HepG2 (cell line): ENCODE measurements at regions not wholly inside any gene's neighbourhood (a gene's known extent, or its start where the extent isn't known, plus 50 kb on each side); places are given as distances from the start of the nearest gene placed in this dataset.

Experiments
- ATAC-seq: fragments of 200-7000 bp; cut with Tn5 transposase; 3 replicates; pipeline ENCODE4 v1.9.1; 2020; ENCODE audit warnings: mild to moderate bottlenecking, moderate library complexity
- BruUV-seq: library from RNA; stranded (reverse); fragments of 400-500 nt; replicated peaks from 2 replicates; lab custom pipeline; 2021; lab: Mats Ljungman, UMichigan
- CTCF ChIA-PET: fragments of 300-600 bp; formaldehyde crosslinking; extraction: SDS; loops from one replicate; lab custom pipeline; 2021; ENCODE audit warnings: low total read pairs, inconsistent platforms, low intra/inter-chr PET ratio; lab: Yijun Ruan, JAX
- POLR2A ChIA-PET: fragments of 350-600 bp; sonication (Branson Sonifier 250); formaldehyde crosslinking; loops from one replicate; lab custom pipeline; 2020; ENCODE audit warnings: antibody characterized with exemption, inconsistent platforms; lab: Yijun Ruan, JAX
- DNase-seq: peaks from one replicate; pipeline ENCODE4 v3.0.0-alpha.2; 2015; ENCODE audit warnings: low spot score
- FAIRE-seq: peaks from 3 replicates; lab custom pipeline; 2011; peaks lifted over from hg19 to GRCh38; lab: Jason Lieb, UNC
- H2AFZ ChIP-seq: one replicate; pipeline ENCODE4 v1.6.1; 2011; ENCODE audit warnings: low read length, inconsistent platforms
- H3K27ac ChIP-seq: fragments of 300-600 bp; 3 replicates; pipeline ENCODE4 v1.8.0; 2011; ENCODE audit warnings: mixed run types, mild to moderate bottlenecking, mixed read lengths, low read length, inconsistent platforms; ENCODE audit not compliant: insufficient read depth; ENCODE audit errors: extremely low read length
- H3K27me3 ChIP-seq, 2 experiments: fragments of 200-600 bp in 1 of 2; 2 replicates in 1 of 2; 3 replicates in 1 of 2; pipeline versions ENCODE4 v1.6.0 to v1.8.0; 2011; ENCODE audit warnings: low read length in 2 of 2, mild to moderate bottlenecking in 2 of 2, moderate library complexity in 2 of 2, inconsistent platforms in 1 of 2; ENCODE audit not compliant: insufficient read depth in 2 of 2, control insufficient read depth in 1 of 2
- H3K36me3 ChIP-seq, 2 experiments: fragments of 200-600 bp in 1 of 2; replicated peaks in 1 of 2; 2 replicates in 1 of 2; 3 replicates in 1 of 2; pipeline versions ENCODE4 v1.5.1 to v1.8.0; 2011; ENCODE audit warnings: low read length in 2 of 2, inconsistent platforms in 1 of 2; ENCODE audit not compliant: insufficient read depth in 2 of 2, control insufficient read depth in 1 of 2
- H3K4me1 ChIP-seq: 2 replicates; pipeline ENCODE4 v1.5.1; 2012; ENCODE audit warnings: low read length, inconsistent platforms; ENCODE audit not compliant: insufficient read depth
- H3K4me2 ChIP-seq: 2 replicates; pipeline ENCODE4 v1.6.0; 2011; ENCODE audit warnings: low read depth, low read length, inconsistent platforms
- H3K4me3 ChIP-seq, 3 experiments: fragments of 200-600 bp in 1 of 3; sonication (generic), shearing (Covaris generic) in 1 of 3; replicated peaks in 1 of 3; 2 replicates each; pipeline ENCODE4 v1.5.1; 2011 to 2016; ENCODE audit warnings: low read length in 3 of 3, inconsistent platforms in 2 of 3, low read depth in 2 of 3, mild to moderate bottlenecking in 2 of 3, control low read depth in 1 of 3, mixed read lengths in 1 of 3; ENCODE audit not compliant: insufficient read depth in 1 of 3
- H3K79me2 ChIP-seq: one replicate; pipeline ENCODE4 v1.6.1; 2011; ENCODE audit warnings: low read length, inconsistent platforms; ENCODE audit not compliant: insufficient read depth
- H3K9ac ChIP-seq: 2 replicates; pipeline ENCODE4 v1.6.0; 2011; ENCODE audit warnings: mild to moderate bottlenecking, low read depth, low read length, inconsistent platforms; ENCODE audit not compliant: insufficient read depth
- H3K9me3 ChIP-seq: 2 replicates; pipeline ENCODE4 v1.5.1; 2012; ENCODE audit warnings: mild to moderate bottlenecking, low read length
- H4K20me1 ChIP-seq: 2 replicates; pipeline ENCODE4 v1.6.0; 2011; ENCODE audit warnings: inconsistent platforms, mild to moderate bottlenecking, low read length, moderate library complexity; ENCODE audit not compliant: insufficient read depth
- CBX1 ChIP-seq: IDR thresholded peaks from one replicate; pipeline ENCODE4 v1.6.1; 2016; ENCODE audit warnings: antibody characterized with exemption, low read depth
- DNMT1 ChIP-seq: sonication (generic); formaldehyde crosslinking; IDR thresholded peaks from 2 replicates; pipeline ENCODE4 v1.5.1; 2020; ENCODE audit warnings: mild to moderate bottlenecking, missing genetic modification reagents
- HCFC1 ChIP-seq: fragments of 150-350 bp; IDR thresholded peaks from 2 replicates; pipeline ENCODE4 v1.6.1; 2014; ENCODE audit warnings: low read depth, low read length
- HOXA9 ChIP-seq: sonication (generic); formaldehyde crosslinking; IDR thresholded peaks from 2 replicates; pipeline ENCODE4 v1.8.1; 2022; ENCODE audit warnings: missing genetic modification reagents, mild to moderate bottlenecking, moderate library complexity, borderline replicate concordance
- MAFK ChIP-seq, 2 experiments: IDR thresholded peaks in 1 of 2; conservative IDR thresholded peaks in 1 of 2; 2 replicates each; pipeline ENCODE4 v1.6.1; 2011; ENCODE audit warnings: improper control_type of control experiment in 2 of 2, low read length in 2 of 2
- POLR2AphosphoS2 ChIP-seq: IDR thresholded peaks from 2 replicates; pipeline ENCODE4 v1.6.1; 2011; ENCODE audit warnings: low read depth, low read length, improper control_type of control experiment
- SRF ChIP-seq: IDR thresholded peaks from 2 replicates; pipeline ENCODE4 v1.6.1; 2011; ENCODE audit warnings: mild to moderate bottlenecking, low read depth, low read length, moderate library complexity
- WGBS: methylation state at CpG from one replicate; pipeline ENCODE4 v1.1.6; 2017; ENCODE audit warnings: low lambda C conversion rate; 5-methylcytosine and 5-hydroxymethylcytosine counted together
- in situ Hi-C: cut with HindIII; loops from 2 replicates; pipeline ENCODE4 v1.10.0; 2017; ENCODE audit warnings: low pct_unique_long_range_greater_than_20kb; ENCODE audit not compliant: extremely low pct_ligation_motif_present
- intact Hi-C: fragments of 100-400 bp; cut with micrococcal nuclease; formaldehyde crosslinking; loops from one replicate; pipeline ENCODE4 v1.10.0; 2022; ENCODE audit not compliant: unreplicated experiment
- TF ChIP-seq, protein P1 (sequence below): sonication (generic); formaldehyde crosslinking; IDR thresholded peaks from 2 replicates; pipeline ENCODE4 v1.8.0; 2022; ENCODE audit warnings: missing genetic modification reagents, low read depth, mild to moderate bottlenecking, borderline replicate concordance
- TF ChIP-seq, protein P2 (sequence below): IDR thresholded peaks from 2 replicates; pipeline ENCODE4 v1.6.1; 2018; ENCODE audit warnings: missing genetic modification reagents, mild to moderate bottlenecking, missing compliant biosample characterization

DNA sequence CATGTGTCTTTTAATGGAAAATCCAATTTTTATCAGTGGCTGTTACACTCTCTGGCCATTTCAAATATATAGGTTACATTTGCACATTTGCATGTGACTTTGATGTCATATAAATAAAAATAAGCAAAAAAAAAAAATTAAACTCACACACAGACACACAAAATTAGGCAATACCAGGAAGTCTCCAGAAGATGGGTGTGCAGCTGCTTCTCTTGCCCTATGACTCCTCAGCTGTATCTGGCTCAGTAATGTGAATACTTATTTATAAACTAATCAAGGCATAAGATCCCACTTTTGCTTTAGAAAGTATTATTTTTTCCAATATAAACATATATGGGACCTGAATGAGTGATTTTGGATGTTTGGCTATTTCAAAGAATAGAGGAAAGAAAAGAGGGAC is 461.1 kb downstream of the LRIG3 start (continued):
- TF ChIP-seq CBX1 (no peak), SRF (no peak)

DNA sequence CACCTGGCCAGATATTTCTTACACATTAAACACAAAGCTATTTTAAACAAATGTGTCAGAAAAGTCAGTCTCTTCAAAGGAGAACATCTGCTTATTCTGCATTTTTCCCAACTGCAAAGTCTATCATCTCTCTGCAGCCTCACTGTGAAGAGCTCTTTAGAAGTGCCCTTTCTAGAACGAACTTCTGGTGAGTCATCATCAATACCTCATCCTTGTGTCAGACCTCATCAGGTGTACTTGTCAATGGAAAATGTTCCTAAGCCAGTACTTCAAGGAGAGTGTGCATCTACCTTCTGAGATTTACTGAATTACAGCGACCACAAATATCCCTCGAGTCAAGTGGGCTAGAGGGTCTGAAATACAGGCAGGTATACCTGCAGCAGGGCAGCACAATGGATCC is 457.3 kb downstream of the LRIG3 start:
- no peak for FAIRE-seq

DNA sequence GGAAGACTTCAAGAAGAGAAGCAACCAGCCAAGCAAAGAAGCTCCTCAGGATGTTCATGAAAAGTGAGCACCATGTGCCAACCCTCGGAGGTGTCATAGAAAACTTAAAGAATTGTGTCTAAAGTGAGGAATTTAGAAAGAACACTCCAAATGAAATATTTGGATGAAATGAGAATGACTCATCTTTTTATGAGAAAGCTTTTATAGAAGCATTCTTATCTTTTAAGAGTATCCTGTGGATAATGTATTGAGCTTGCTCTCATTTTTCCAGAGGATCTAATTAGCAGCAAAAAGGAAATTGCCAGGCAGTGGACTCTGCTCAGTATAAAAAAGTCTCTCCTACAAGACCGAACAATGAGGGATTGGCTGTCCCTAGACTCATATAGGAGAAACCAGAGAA is 454.9 kb downstream of the LRIG3 start:
- Histone ChIP-seq H3K9ac (no peak overlapping the region), H3K27ac (no peak overlapping the region), H3K4me2 (no peak overlapping the region), H3K4me1 (no peaks in the 10 kb centered on the region), H2AFZ (no peak overlapping the region), H3K4me3 (no peak overlapping the region), H3K79me2 (no peaks in the 10 kb centered on the region), H3K36me3 (no peaks in the 10 kb centered on the region), H3K27me3 (no peaks in the 10 kb centered on the region), H3K9me3 (no peaks in the 10 kb centered on the region; the same call in 1 of the 2 replicates), H4K20me1 (no peaks in the 10 kb centered on the region)
- intact Hi-C loops (no loop called here), in situ Hi-C loops (no loop called here)
- no TSS peak for BruUV-seq
- ChIA-PET CTCF (no interaction called here), POLR2A (no interaction called here)
- no peak for DNase-seq
- ATAC-seq: no peak
- TF ChIP-seq, protein P1, sequence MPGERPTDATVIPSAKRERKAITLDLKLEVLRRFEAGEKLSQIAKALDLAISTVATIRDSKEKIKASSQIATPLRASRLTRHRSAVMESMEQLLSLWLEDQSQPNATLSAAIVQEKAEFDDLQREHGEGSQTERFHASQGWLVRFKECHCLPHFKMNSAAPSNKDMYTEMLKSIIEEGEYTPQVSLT (CRISPR knock-in tag): no peak
- TF ChIP-seq POLR2AphosphoS2: no peak
- WGBS: 0% methylated on average over 2 of the region's 2 CpGs
- FAIRE-seq: no peak

More for the DNA sequence above, 457.3 kb downstream of the LRIG3 start:
- Histone ChIP-seq H3K27ac (no peak overlapping the region), H3K36me3 (no peaks in the 10 kb centered on the region), H3K27me3 (no peaks in the 10 kb centered on the region), H4K20me1 (no peaks in the 10 kb centered on the region), H3K4me1 (no peaks in the 10 kb centered on the region), H3K9ac (no peak overlapping the region), H3K79me2 (no peaks in the 10 kb centered on the region), H3K4me2 (no peak overlapping the region), H3K9me3 (no peaks in the 10 kb centered on the region; the same call in 1 of the 2 replicates), H3K4me3 (no peak overlapping the region), H2AFZ (no peak overlapping the region)
- BruUV-seq: no TSS peak
- ATAC-seq (no peak), DNase-seq (no peak)
- CTCF ChIA-PET: no interaction called here
- 7% methylated on average over 3 of the region's 3 CpGs for WGBS
- TF ChIP-seq HOXA9 (no peak), HCFC1 (no peak), MAFK (conservative IDR thresholded peaks at IDR 0.05 in 1 of 2, IDR thresholded peaks at IDR 0.05 in 1 of 2; ENCODE audit: low read length in 2 of 2) (0 out of 4 replicates have a peak, but pooled peaks of 1 of the 2 experiments have one; percentile 19), DNMT1 (CRISPR knock-in tag) (no peak)
- TF ChIP-seq, protein P2, sequence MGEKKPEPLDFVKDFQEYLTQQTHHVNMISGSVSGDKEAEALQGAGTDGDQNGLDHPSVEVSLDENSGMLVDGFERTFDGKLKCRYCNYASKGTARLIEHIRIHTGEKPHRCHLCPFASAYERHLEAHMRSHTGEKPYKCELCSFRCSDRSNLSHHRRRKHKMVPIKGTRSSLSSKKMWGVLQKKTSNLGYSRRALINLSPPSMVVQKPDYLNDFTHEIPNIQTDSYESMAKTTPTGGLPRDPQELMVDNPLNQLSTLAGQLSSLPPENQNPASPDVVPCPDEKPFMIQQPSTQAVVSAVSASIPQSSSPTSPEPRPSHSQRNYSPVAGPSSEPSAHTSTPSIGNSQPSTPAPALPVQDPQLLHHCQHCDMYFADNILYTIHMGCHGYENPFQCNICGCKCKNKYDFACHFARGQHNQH (CRISPR knock-in tag): no peak
- intact Hi-C loops (no loop called here), in situ Hi-C loops (no loop called here)
- POLR2A ChIA-PET: no interaction called here
